WTC11 (cell line): ENCODE measurements at regions not wholly inside any gene's neighbourhood (a gene's known extent, or its start where the extent isn't known, plus 50 kb on each side); places are given as distances from the start of the nearest gene placed in this dataset.

ENCODE experiments used
- ATAC-seq: fragments of 200-7000 bp; cut with Tn5 transposase; 2 replicates; pipeline ENCODE4 v1.10.0; 2021; ENCODE audit warnings: mild to moderate bottlenecking, moderate library complexity
- CTCF ChIA-PET: fragments of 300-600 bp; sonication (Branson Sonifier 250); formaldehyde crosslinking; loops from one replicate; lab custom pipeline; 2021; ENCODE audit warnings: antibody characterized with exemption; lab: Charles Lee
- POLR2A ChIA-PET: fragments of 350-600 bp; sonication (Branson Sonifier 250); formaldehyde crosslinking; loops from one replicate; lab custom pipeline; 2021; ENCODE audit warnings: antibody characterized with exemption; lab: Charles Lee
- DNase-seq: peaks from one replicate; pipeline ENCODE4 v3.0.0; 2021; ENCODE audit warnings: low spot score
- H3K27ac Mint-ChIP-seq: 2 replicates; pipeline ENCODE4 v1.8.0; 2021; ENCODE audit warnings: mixed read lengths
- H3K27me3 Mint-ChIP-seq: 2 replicates; pipeline ENCODE4 v1.8.0; 2021; ENCODE audit warnings: low read depth, mild to moderate bottlenecking, moderate library complexity, mixed read lengths
- H3K36me3 Mint-ChIP-seq: 2 replicates; pipeline ENCODE4 v1.8.0; 2021; ENCODE audit warnings: mixed read lengths
- H3K4me1 Mint-ChIP-seq: 2 replicates; pipeline ENCODE4 v1.8.0; 2022; ENCODE audit warnings: mixed read lengths
- H3K4me3 Mint-ChIP-seq: 2 replicates; pipeline ENCODE4 v1.8.0; 2021; ENCODE audit warnings: mild to moderate bottlenecking, moderate library complexity, mixed read lengths
- H3K9me3 Mint-ChIP-seq: 2 replicates; pipeline ENCODE4 v1.8.0; 2021; ENCODE audit warnings: mixed read lengths
- AFF4 ChIP-seq: sonication (generic); formaldehyde crosslinking; IDR thresholded peaks from 2 replicates; pipeline ENCODE4 v1.8.1; 2023; ENCODE audit warnings: mild to moderate bottlenecking, missing genetic modification reagents, borderline replicate concordance
- AR ChIP-seq: fragments of 250-450 bp; sonication (Bioruptor Pico); IDR thresholded peaks from 2 replicates; pipeline ENCODE4 v1.9.0; 2021; ENCODE audit warnings: mild to moderate bottlenecking
- ATF2 ChIP-seq: sonication (generic); formaldehyde crosslinking; IDR thresholded peaks from 2 replicates; pipeline ENCODE4 v1.8.1; 2022; ENCODE audit warnings: low read depth, missing genetic modification reagents, borderline replicate concordance
- CREB1 ChIP-seq: sonication (generic); formaldehyde crosslinking; IDR thresholded peaks from 2 replicates; pipeline ENCODE4 v1.8.0; 2023; ENCODE audit warnings: mild to moderate bottlenecking, missing genetic modification reagents
- CTCF ChIP-seq: fragments of 200-600 bp; IDR thresholded peaks from 2 replicates; pipeline ENCODE4 v1.8.0; 2022; ENCODE audit warnings: antibody characterized with exemption
- ETV6 ChIP-seq: sonication (generic); formaldehyde crosslinking; IDR thresholded peaks from 2 replicates; pipeline ENCODE4 v1.8.1; 2022; ENCODE audit warnings: mild to moderate bottlenecking, missing genetic modification reagents
- FOXP4 ChIP-seq: sonication (generic); formaldehyde crosslinking; IDR thresholded peaks from 2 replicates; pipeline ENCODE4 v1.8.0; 2022; ENCODE audit warnings: mild to moderate bottlenecking, missing genetic modification reagents
- HMGXB4 ChIP-seq: sonication (generic); formaldehyde crosslinking; IDR thresholded peaks from 2 replicates; pipeline ENCODE4 v1.8.1; 2023; ENCODE audit warnings: mild to moderate bottlenecking, moderate library complexity, missing genetic modification reagents
- IRF2 ChIP-seq: sonication (generic); formaldehyde crosslinking; IDR thresholded peaks from 2 replicates; pipeline ENCODE4 v1.8.0; 2022; ENCODE audit warnings: low read depth, missing genetic modification reagents, borderline replicate concordance
- MXD4 ChIP-seq: fragments of 250-450 bp; sonication (Bioruptor Pico); IDR thresholded peaks from 2 replicates; pipeline ENCODE4 v1.8.0; 2021; ENCODE audit warnings: mild to moderate bottlenecking, moderate library complexity, borderline replicate concordance
- NR1H2 ChIP-seq: sonication (generic); formaldehyde crosslinking; IDR thresholded peaks from 2 replicates; pipeline ENCODE4 v1.9.0; 2021; ENCODE audit warnings: mild to moderate bottlenecking, moderate library complexity, missing genetic modification reagents
- NR2C2 ChIP-seq: sonication (generic); formaldehyde crosslinking; IDR thresholded peaks from 2 replicates; pipeline ENCODE4 v1.8.0; 2022; ENCODE audit warnings: mild to moderate bottlenecking, missing genetic modification reagents
- USF1 ChIP-seq: sonication (generic); formaldehyde crosslinking; IDR thresholded peaks from 2 replicates; pipeline ENCODE4 v1.8.0; 2022; ENCODE audit warnings: mild to moderate bottlenecking, missing genetic modification reagents
- ZNF219 ChIP-seq: sonication (generic); formaldehyde crosslinking; IDR thresholded peaks from 2 replicates; pipeline ENCODE4 v1.8.0; 2023; ENCODE audit warnings: missing genetic modification reagents, mild to moderate bottlenecking, borderline replicate concordance
- ZNF263 ChIP-seq: sonication (generic); formaldehyde crosslinking; IDR thresholded peaks from 2 replicates; pipeline ENCODE4 v1.8.1; 2022; ENCODE audit warnings: low read depth, mild to moderate bottlenecking, moderate library complexity, missing genetic modification reagents
- ZNF317 ChIP-seq: sonication (generic); formaldehyde crosslinking; IDR thresholded peaks from 2 replicates; pipeline ENCODE4 v1.8.1; 2023; ENCODE audit warnings: low read depth, mild to moderate bottlenecking, moderate library complexity, missing genetic modification reagents, borderline replicate concordance
- ZNF532 ChIP-seq: fragments of 250-450 bp; sonication (Bioruptor Pico); IDR thresholded peaks from 2 replicates; pipeline ENCODE4 v1.9.0; 2021; ENCODE audit warnings: mild to moderate bottlenecking, borderline replicate concordance

- no peak overlapping the region for H3K27ac Mint-ChIP-seq
- H3K4me1 Mint-ChIP-seq, result peaks cover 8% of the 10 kb centered on the region
- peaks cover 3% of the 10 kb centered on the region for H3K9me3 Mint-ChIP-seq
- no peak for DNase-seq
- no peak overlapping the region for H3K4me3 Mint-ChIP-seq
- H3K27me3 Mint-ChIP-seq, result no peaks in the 10 kb centered on the region
- ChIA-PET POLR2A (no interaction called here), CTCF (no interaction called here)
- ATAC-seq, result no peak
- H3K36me3 Mint-ChIP-seq, result no peaks in the 10 kb centered on the region
- TF ChIP-seq HMGXB4 (no peak), MXD4 (CRISPR knock-in tag) (no peak), ZNF532 (CRISPR knock-in tag) (no peak), AR (no peak), ZNF219 (CRISPR knock-in tag) (no peak), IRF2 (CRISPR knock-in tag) (no peak), ETV6 (CRISPR knock-in tag) (no peak), CTCF (no peak), ZNF263 (CRISPR knock-in tag) (no peak), FOXP4 (no peak), USF1 (CRISPR knock-in tag) (no peak), NR2C2 (no peak), CREB1 (CRISPR knock-in tag) (no peak), NR1H2 (CRISPR knock-in tag) (no peak), ATF2 (no peak), AFF4 (CRISPR knock-in tag) (no peak), ZNF317 (no peak)
Measured at GRCh38 chr2:147001061-147001460, 843.8 kb upstream of the ACVR2A start.
